PC-3 (cell line): ENCODE measurements at regions not wholly inside any gene's neighbourhood (a gene's known extent, or its start where the extent isn't known, plus 50 kb on each side); places are given as distances from the start of the nearest gene placed in this dataset.

Source experiments
- CTCF ChIP-seq: fragments of 300-600 bp; sonication (generic); conservative IDR thresholded peaks from 2 replicates; pipeline ENCODE4 v1.5.1; 2017; ENCODE audit warnings: antibody characterized with exemption, low read depth, mild to moderate bottlenecking, low read length
- EZH2phosphoT487 ChIP-seq: fragments of 300-600 bp; sonication (generic); IDR thresholded peaks from 2 replicates; pipeline ENCODE4 v1.6.1; 2018; ENCODE audit warnings: mild to moderate bottlenecking, antibody characterized with exemption, low read length, borderline replicate concordance

GRCh38 chr1:164382384-164382783 lies 176.6 kb upstream of the PBX1 start:
- TF ChIP-seq CTCF (no peak), EZH2phosphoT487 (no peak)
